ENCODE measurements at regions not wholly inside any gene's neighbourhood (a gene's known extent, or its start where the extent isn't known, plus 50 kb on each side); places are given as distances from the start of the nearest gene placed in this dataset.

GRCh38 chrX:45718676-45719075 lies 518.0 kb upstream of the DIPK2B start:
- TF ChIP-seq CTCF (IDR thresholded peaks at IDR 0.05; ENCODE audit: borderline replicate concordance, insufficient read depth, low read depth, low read length): no peak
- no peak overlapping the region for H3K4me3 ChIP-seq (ENCODE audit: low read depth, low read length)

GRCh38 chrX:45716750-45717149 lies 516.1 kb upstream of the DIPK2B start:
- no peak overlapping the region for H3K4me3 ChIP-seq (ENCODE audit: low read depth, low read length)
- no peak for TF ChIP-seq CTCF (IDR thresholded peaks at IDR 0.05; ENCODE audit: borderline replicate concordance, insufficient read depth, low read depth, low read length)

- TF ChIP-seq CTCF (IDR thresholded peaks at IDR 0.05; ENCODE audit: borderline replicate concordance, insufficient read depth, low read depth, low read length): no peak
- H3K4me3 ChIP-seq (ENCODE audit: low read depth, low read length): no peak overlapping the region
Measured at GRCh38 chrX:45715748-45716147, 515.1 kb upstream of the DIPK2B start.

DNA sequence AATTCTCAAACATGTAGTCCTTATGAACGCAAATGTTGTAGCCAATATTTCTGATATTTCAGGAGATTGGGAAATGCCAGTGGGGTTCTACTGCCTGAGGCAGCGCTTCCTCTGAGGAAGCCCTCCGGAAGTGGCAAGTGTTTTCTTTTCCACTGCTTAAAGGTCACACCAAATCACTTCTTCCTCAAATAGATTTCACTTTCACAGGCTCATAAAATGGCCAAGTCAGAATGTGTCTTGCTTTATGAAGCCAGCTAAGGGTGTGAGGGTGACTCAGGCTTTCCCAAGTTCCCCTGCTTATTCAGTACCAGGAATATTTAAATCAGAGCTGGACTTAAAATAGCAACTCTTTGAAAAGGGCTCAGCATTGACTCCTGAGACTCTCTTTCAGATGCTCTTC lies 514.2 kb upstream of the DIPK2B start:
- no peak for TF ChIP-seq CTCF (IDR thresholded peaks at IDR 0.05; ENCODE audit: borderline replicate concordance, insufficient read depth, low read depth, low read length)
- no peak overlapping the region for H3K4me3 ChIP-seq (ENCODE audit: low read depth, low read length)

GRCh38 chrX:45712067-45712466 lies 511.4 kb upstream of the DIPK2B start:
- H3K4me3 ChIP-seq (ENCODE audit: low read depth, low read length): no peak overlapping the region
- no peak for TF ChIP-seq CTCF (IDR thresholded peaks at IDR 0.05; ENCODE audit: borderline replicate concordance, insufficient read depth, low read depth, low read length)

- no peak overlapping the region for H3K4me3 ChIP-seq (ENCODE audit: low read depth, low read length)
- TF ChIP-seq CTCF (IDR thresholded peaks at IDR 0.05; ENCODE audit: borderline replicate concordance, insufficient read depth, low read depth, low read length): no peak
Measured at GRCh38 chrX:45711231-45711630, 510.6 kb upstream of the DIPK2B start.

- TF ChIP-seq CTCF (IDR thresholded peaks at IDR 0.05; ENCODE audit: borderline replicate concordance, insufficient read depth, low read depth, low read length): no peak
- H3K4me3 ChIP-seq (ENCODE audit: low read depth, low read length): no peak overlapping the region
Measured at GRCh38 chrX:45710081-45710801, 509.6 kb upstream of the DIPK2B start.
